Tibial nerve (tissue), 4 donors: ENCODE measurements at regions not wholly inside any gene's neighbourhood (a gene's known extent, or its start where the extent isn't known, plus 50 kb on each side); places are given as distances from the start of the nearest gene placed in this dataset.

Experiments
- DNase-seq, 2 donors: peaks; one replicate each; pipeline ENCODE4 v3.0.0-alpha.2; 2019; ENCODE audit warnings: low spot score in 2 of 2
- H3K27ac ChIP-seq, 4 donors: fragments of 200-600 bp; sonication (generic) in 3 of 4; one replicate each; pipeline ENCODE4 v1.5.1; 2017 to 2019; ENCODE audit warnings: mild to moderate bottlenecking in 1 of 4
- H3K27me3 ChIP-seq, 2 donors: fragments of 200-600 bp; sonication (generic) in 1 of 2; one replicate each; pipeline versions ENCODE4 v1.5.1 to v1.6.0; 2017 to 2019
- H3K36me3 ChIP-seq, 3 donors: fragments of 200-600 bp; sonication (generic); one replicate each; pipeline ENCODE4 v1.5.1; 2018 to 2019
- H3K4me1 ChIP-seq, 4 donors: fragments of 200-600 bp; sonication (generic) in 3 of 4; one replicate each; pipeline ENCODE4 v1.5.1; 2017 to 2019
- H3K4me3 ChIP-seq, 4 donors: fragments of 200-600 bp; sonication (generic) in 3 of 4; one replicate each; pipeline ENCODE4 v1.5.1; 2017 to 2019; ENCODE audit warnings: mild to moderate bottlenecking in 1 of 4, moderate library complexity in 1 of 4
- H3K9me3 ChIP-seq, 4 donors: fragments of 200-600 bp; sonication (generic) in 3 of 4; one replicate each; pipeline ENCODE4 v1.5.1; 2017 to 2019
- CTCF ChIP-seq, 5 experiments: fragments of 200-600 bp in 3 of 5; fragments of 450-650 bp in 2 of 5; sonication (generic) in 3 of 5; IDR thresholded peaks; one replicate each; pipeline ENCODE4 v1.5.1; 2016 to 2019; ENCODE audit warnings: antibody characterized with exemption in 5 of 5, mild to moderate bottlenecking in 3 of 5, moderate library complexity in 2 of 5
- EP300 ChIP-seq, 2 donors: sonication (generic); formaldehyde crosslinking; IDR thresholded peaks; one replicate each; pipeline ENCODE4 v1.6.1; 2017; ENCODE audit warnings: antibody characterized with exemption in 2 of 2, mild to moderate bottlenecking in 1 of 2
- POLR2A ChIP-seq, 2 donors: fragments of 450-650 bp; IDR thresholded peaks; one replicate each; pipeline ENCODE4 v1.6.1; 2017; ENCODE audit warnings: antibody characterized with exemption in 2 of 2, mild to moderate bottlenecking in 2 of 2, moderate library complexity in 2 of 2
- WGBS, 2 donors: methylation state at CpG; one replicate each; pipeline ENCODE4 v1.1.5; 2018; 5-methylcytosine and 5-hydroxymethylcytosine counted together

GRCh38 chr20:62588458-62589149 lies 53.7 kb upstream of the SLCO4A1 start:
- Histone ChIP-seq H3K27ac (no peak overlapping the region), H3K4me1 (peaks cover 0 to 8% (median 0%) of the 10 kb centered on the region in 4 donors), H3K27me3 (peaks cover 0 to 51% of the 10 kb centered on the region in 2 donors), H3K36me3 (no peaks in the 10 kb centered on the region), H3K4me3 (no peak overlapping the region), H3K9me3 (no peaks in the 10 kb centered on the region)
- WGBS, 2 donors: 71 to 72% methylated on average over 12 to 13 of the region's 13 CpGs
- DNase-seq: no peak
- TF ChIP-seq CTCF (IDR thresholded peaks at IDR 0.05) (no peak), EP300 (IDR thresholded peaks at IDR 0.05) (no peak), POLR2A (IDR thresholded peaks at IDR 0.05) (no peak)

GRCh38 chr20:62589150-62589498 lies 53.2 kb upstream of the SLCO4A1 start:
- no peaks in the 10 kb centered on the region for H3K36me3 ChIP-seq
- DNase-seq: no peak
- peaks cover 0 to 49% of the 10 kb centered on the region in 2 donors for H3K27me3 ChIP-seq
- no peak overlapping the region for H3K27ac ChIP-seq
- 56 to 60% methylated on average over 9 of the region's 9 CpGs for WGBS, 2 donors
- H3K4me1 ChIP-seq: peaks cover 0 to 8% (median 0%) of the 10 kb centered on the region in 4 donors
- no peak overlapping the region for H3K4me3 ChIP-seq
- TF ChIP-seq POLR2A (IDR thresholded peaks at IDR 0.05): no peak
- TF ChIP-seq EP300 (IDR thresholded peaks at IDR 0.05): no peak
- no peak for TF ChIP-seq CTCF (IDR thresholded peaks at IDR 0.05)
- H3K9me3 ChIP-seq: no peaks in the 10 kb centered on the region

- no peak for DNase-seq
- Histone ChIP-seq H3K9me3 (no peaks in the 10 kb centered on the region), H3K27me3 (peaks cover 0 to 52% of the 10 kb centered on the region in 2 donors), H3K4me1 (peaks cover 0 to 8% (median 0%) of the 10 kb centered on the region in 4 donors), H3K4me3 (no peak overlapping the region), H3K36me3 (no peaks in the 10 kb centered on the region), H3K27ac (no peak overlapping the region)
- no peak for TF ChIP-seq EP300 (IDR thresholded peaks at IDR 0.05)
- no peak for TF ChIP-seq POLR2A (IDR thresholded peaks at IDR 0.05)
- TF ChIP-seq CTCF (IDR thresholded peaks at IDR 0.05): no peak
- 79% methylated on average over 14 of the region's 14 CpGs for WGBS, 2 donors
These were observed 52.6 kb upstream of the SLCO4A1 start for GRCh38 chr20:62589720-62590119.

- Histone ChIP-seq H3K9me3 (no peaks in the 10 kb centered on the region), H3K4me3 (no peak overlapping the region), H3K4me1 (peaks cover 0 to 11% (median 0%) of the 10 kb centered on the region in 4 donors), H3K27me3 (peaks cover 0 to 57% of the 10 kb centered on the region in 2 donors), H3K36me3 (no peaks in the 10 kb centered on the region), H3K27ac (no peak overlapping the region)
- TF ChIP-seq EP300 (IDR thresholded peaks at IDR 0.05) (no peak), CTCF (IDR thresholded peaks at IDR 0.05) (no peak), POLR2A (IDR thresholded peaks at IDR 0.05) (no peak)
- WGBS, 2 donors: 58 to 70% methylated on average over 17 to 23 of the region's 23 CpGs
- no peak for DNase-seq
These were observed 51.8 kb upstream of the SLCO4A1 start for GRCh38 chr20:62590309-62591121.

- peaks cover 0 to 57% of the 10 kb centered on the region in 2 donors for H3K27me3 ChIP-seq
These were observed 51.2 kb upstream of the SLCO4A1 start for GRCh38 chr20:62591122-62591468.

More at GRCh38 chr20:62591122-62591468, 51.2 kb upstream of the SLCO4A1 start:
- no peak for DNase-seq
- H3K4me3 ChIP-seq: no peak overlapping the region
- no peak for TF ChIP-seq EP300 (IDR thresholded peaks at IDR 0.05)
- no peak for TF ChIP-seq POLR2A (IDR thresholded peaks at IDR 0.05)
- TF ChIP-seq CTCF (IDR thresholded peaks at IDR 0.05): no peak
- WGBS, 2 donors: 71 to 85% methylated on average over 9 to 11 of the region's 11 CpGs
- peaks cover 0 to 16% (median 0%) of the 10 kb centered on the region in 4 donors for H3K4me1 ChIP-seq
- H3K36me3 ChIP-seq: no peaks in the 10 kb centered on the region
- H3K27ac ChIP-seq: no peak overlapping the region
- H3K9me3 ChIP-seq: no peaks in the 10 kb centered on the region
